Heart left ventricle (tissue), 16 donors: ENCODE measurements at regions not wholly inside any gene's neighbourhood (a gene's known extent, or its start where the extent isn't known, plus 50 kb on each side); places are given as distances from the start of the nearest gene placed in this dataset.

Experiments used
- ATAC-seq, 4 donors: fragments of 200-7000 bp; cut with Tn5 transposase; one replicate each; pipeline ENCODE4 v1.9.1; 2020 to 2022; ENCODE audit warnings: moderate library complexity in 4 of 4, mild to moderate bottlenecking in 3 of 4, moderate number of reproducible peaks in 1 of 4
- DNase-seq, 5 donors: peaks; one replicate each; pipeline ENCODE4 v3.0.0-alpha.2; 2020
- H3K27ac ChIP-seq, 12 donors: fragments of 200-600 bp; sonication (generic) in 4 of 12; one replicate each; pipeline versions ENCODE4 v1.5.0 to v1.8.0; 2016 to 2022; ENCODE audit warnings: mild to moderate bottlenecking in 2 of 12
- H3K27me3 ChIP-seq, 9 donors: fragments of 200-600 bp; sonication (generic) in 2 of 9; one replicate each; pipeline versions ENCODE4 v1.5.1 to v1.8.0; 2016 to 2022; ENCODE audit warnings: mild to moderate bottlenecking in 3 of 9
- H3K36me3 ChIP-seq, 9 donors: fragments of 200-600 bp; sonication (generic) in 2 of 9; one replicate each; pipeline versions ENCODE4 v1.5.0 to v1.8.0; 2018 to 2022; ENCODE audit warnings: mild to moderate bottlenecking in 2 of 9
- H3K4me1 ChIP-seq, 12 donors: fragments of 200-600 bp; sonication (generic) in 4 of 12; one replicate each; pipeline versions ENCODE4 v1.5.0 to v1.8.0; 2016 to 2022; ENCODE audit warnings: mild to moderate bottlenecking in 3 of 12
- H3K4me3 ChIP-seq, 12 donors: fragments of 200-600 bp; sonication (generic) in 4 of 12; one replicate each; pipeline versions ENCODE4 v1.5.0 to v1.8.0; 2017 to 2022; ENCODE audit warnings: mild to moderate bottlenecking in 9 of 12, moderate library complexity in 4 of 12
- H3K9me3 ChIP-seq, 12 donors: fragments of 200-600 bp; sonication (generic) in 4 of 12; one replicate each; pipeline versions ENCODE4 v1.5.0 to v1.8.0; 2016 to 2022; ENCODE audit warnings: mild to moderate bottlenecking in 1 of 12
- CTCF ChIP-seq, 12 donors: fragments of 200-600 bp; sonication (generic) in 4 of 12; IDR thresholded peaks; one replicate each; pipeline versions ENCODE4 v1.5.0 to v1.8.0; 2018 to 2022; ENCODE audit warnings: antibody characterized with exemption in 12 of 12, mild to moderate bottlenecking in 5 of 12
- POLR2A ChIP-seq, 2 donors: fragments of 450-650 bp; IDR thresholded peaks; one replicate each; pipeline ENCODE4 v1.6.1; 2017; ENCODE audit warnings: antibody characterized with exemption in 2 of 2, mild to moderate bottlenecking in 2 of 2, moderate library complexity in 2 of 2
- WGBS, 4 donors: extraction: QIAGEN DNeasy Blood & Tissue Kit in 2 of 4; methylation state at CpG; one replicate each; pipeline versions ENCODE4 v1.1.5 to v1.1.7; 2013 to 2018; 5-methylcytosine and 5-hydroxymethylcytosine counted together
- intact Hi-C, 10 donors: fragments of 100-400 bp; cut with DNase I; formaldehyde crosslinking; loops; one replicate each; pipeline versions ENCODE4 v1.11.1 to v1.14.2; 2022
- donor health status: ischemic (EF 13 %, LVEDD 7.1; RV severe dilation, severe dysfunction).
- donor health status: healthy with polysubstance abuse.
- donor health status: DM: no; HTN: yes; CAD: no.
- donor health status: DM: no; HTN: no; CAD: no.
- donor health status: ischemic (EF 25% LVEDD 6.9; RV normal size, moderate dysfunction).
- donor health status: ischemic (EF 25% LVEDD 5.7; RV mildly dilated, moderate dysfunction).
- donor health status: healthy.
- donor health status: DM: yes; HTN: yes; CAD: no.
- donor health status: ischemic (EF 35%, LVEDD 5.7; RV mildly dilated, moderate dysfunction).
- donor health status: nonischemic (EF 11% LVEDD 7.7; RV severe dilation, severe dysfunction).
- donor health status: DM: yes; HTN: yes; CAD: no.
- donor health status: PGD.
- donor health status: ischemic (EF 29% LVEDD 5.4; RV normal size, mild dysfunction).
- donor health status: nonischemic (EF 23%, LVEDD 6.1; RV moderate dilation, normal function).

GRCh38 chr1:115577513-115577912 is 64.3 kb upstream of the VANGL1 start:
- WGBS, 4 donors: 83 to 91% (median 86%) methylated on average over 3 of the region's 3 CpGs
- peaks cover 0 to 18% (median 7%) of the 10 kb centered on the region in 12 donors for H3K9me3 ChIP-seq
- H3K27me3 ChIP-seq: no peaks in the 10 kb centered on the region
- TF ChIP-seq CTCF (IDR thresholded peaks at IDR 0.05) (no peak), POLR2A (IDR thresholded peaks at IDR 0.05) (no peak)
- no peak overlapping the region for H3K4me3 ChIP-seq
- intact Hi-C loops: no loop called here
- no peaks in the 10 kb centered on the region for H3K4me1 ChIP-seq
- no peak overlapping the region for H3K27ac ChIP-seq
- no peak for ATAC-seq
- no peak for DNase-seq
- H3K36me3 ChIP-seq: no peaks in the 10 kb centered on the region

DNA sequence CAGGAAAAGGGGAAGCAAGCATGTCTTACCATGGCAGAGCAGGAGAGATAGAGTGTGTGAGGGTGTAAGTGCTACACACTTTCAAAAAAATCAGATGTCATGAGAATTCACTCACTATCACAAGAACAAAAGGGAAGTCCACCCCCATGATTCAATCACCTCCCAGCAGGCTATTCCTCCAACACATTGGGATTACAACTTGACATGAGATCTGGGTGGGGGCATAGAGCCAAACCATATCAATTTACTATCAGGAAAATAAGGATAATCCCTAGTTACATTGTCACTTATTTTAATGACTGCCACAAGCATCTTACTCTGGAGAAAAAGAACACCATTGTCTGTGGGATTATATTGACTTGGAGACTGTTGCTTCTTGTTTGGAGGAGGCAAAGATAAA is 66.1 kb upstream of the VANGL1 start:
- DNase-seq: no peak
- TF ChIP-seq POLR2A (IDR thresholded peaks at IDR 0.05) (no peak), CTCF (IDR thresholded peaks at IDR 0.05) (no peak)
- Histone ChIP-seq H3K9me3 (peaks cover 0 to 25% (median 10%) of the 10 kb centered on the region in 12 donors), H3K4me3 (no peak overlapping the region), H3K4me1 (no peaks in the 10 kb centered on the region), H3K27ac (no peak overlapping the region), H3K27me3 (no peaks in the 10 kb centered on the region), H3K36me3 (no peaks in the 10 kb centered on the region)
- ATAC-seq: no peak
- intact Hi-C loops: no loop called here

- intact Hi-C loops: no loop called here
- no peak overlapping the region for H3K4me3 ChIP-seq
- H3K27ac ChIP-seq: no peak overlapping the region
- H3K27me3 ChIP-seq: no peaks in the 10 kb centered on the region
- whole genome bisulfite sequencing, 4 donors: 46 to 93% (median 89%) methylated on average over 1 of the region's 1 CpG
- H3K4me1 ChIP-seq: no peaks in the 10 kb centered on the region
- H3K9me3 ChIP-seq: peaks cover 0 to 26% (median 8%) of the 10 kb centered on the region in 12 donors
- DNase-seq (no peak), ATAC-seq (no peak)
- H3K36me3 ChIP-seq: no peaks in the 10 kb centered on the region
- no peak for TF ChIP-seq CTCF (IDR thresholded peaks at IDR 0.05)
- no peak for TF ChIP-seq POLR2A (IDR thresholded peaks at IDR 0.05)
These were observed 69.1 kb upstream of the VANGL1 start for GRCh38 chr1:115572710-115573109.

GRCh38 chr1:115567431-115567830 is 74.3 kb upstream of the VANGL1 start:
- DNase-seq: no peak
- TF ChIP-seq CTCF (IDR thresholded peaks at IDR 0.05) (no peak), POLR2A (IDR thresholded peaks at IDR 0.05) (no peak)

More at GRCh38 chr1:115567431-115567830, 74.3 kb upstream of the VANGL1 start:
- Histone ChIP-seq H3K9me3 (peaks cover 0 to 28% (median 12%) of the 10 kb centered on the region in 12 donors), H3K27me3 (peaks cover 0 to 27% (median 8%) of the 10 kb centered on the region in 9 donors), H3K36me3 (no peaks in the 10 kb centered on the region), H3K4me1 (no peaks in the 10 kb centered on the region), H3K27ac (no peak overlapping the region), H3K4me3 (no peak overlapping the region)
- intact Hi-C loops: no loop called here
- ATAC-seq: no peak
